ENCODE measurements at regions not wholly inside any gene's neighbourhood (a gene's known extent, or its start where the extent isn't known, plus 50 kb on each side); places are given as distances from the start of the nearest gene placed in this dataset.

DNA sequence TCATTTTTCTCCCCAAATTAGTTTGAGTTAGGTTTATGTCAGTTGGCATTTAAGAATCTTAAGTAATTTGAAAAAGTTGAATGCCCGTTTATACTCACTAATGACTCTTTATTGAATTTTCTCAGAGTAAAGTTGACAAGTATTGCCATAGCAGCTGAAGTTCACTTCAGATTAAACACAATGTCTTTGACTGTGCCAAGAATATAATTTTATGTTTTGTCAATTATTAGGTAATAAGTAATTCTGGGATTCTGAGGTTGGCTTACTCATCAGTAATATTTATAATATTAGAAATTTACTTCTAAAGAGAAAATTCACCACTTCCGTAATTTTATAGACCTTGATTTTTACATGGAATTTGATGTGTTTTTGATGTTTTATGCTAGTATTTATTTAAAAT lies 369.3 kb upstream of the TMPRSS15 start:
- H3K36me3 Mint-ChIP-seq (ENCODE audit: low read depth), result no peaks in the 10 kb centered on the region
- H3K27me3 Mint-ChIP-seq (ENCODE audit: insufficient read depth), result no peaks in the 10 kb centered on the region
- no peaks in the 10 kb centered on the region for H3K4me1 Mint-ChIP-seq (ENCODE audit: low read depth)
- H3K9me3 Mint-ChIP-seq, result peaks cover 18% of the 10 kb centered on the region
- H3K4me3 Mint-ChIP-seq, result no peak overlapping the region
- DNase-seq, result no peak
- no peak overlapping the region for H3K27ac Mint-ChIP-seq
- TF ChIP-seq, protein P1, sequence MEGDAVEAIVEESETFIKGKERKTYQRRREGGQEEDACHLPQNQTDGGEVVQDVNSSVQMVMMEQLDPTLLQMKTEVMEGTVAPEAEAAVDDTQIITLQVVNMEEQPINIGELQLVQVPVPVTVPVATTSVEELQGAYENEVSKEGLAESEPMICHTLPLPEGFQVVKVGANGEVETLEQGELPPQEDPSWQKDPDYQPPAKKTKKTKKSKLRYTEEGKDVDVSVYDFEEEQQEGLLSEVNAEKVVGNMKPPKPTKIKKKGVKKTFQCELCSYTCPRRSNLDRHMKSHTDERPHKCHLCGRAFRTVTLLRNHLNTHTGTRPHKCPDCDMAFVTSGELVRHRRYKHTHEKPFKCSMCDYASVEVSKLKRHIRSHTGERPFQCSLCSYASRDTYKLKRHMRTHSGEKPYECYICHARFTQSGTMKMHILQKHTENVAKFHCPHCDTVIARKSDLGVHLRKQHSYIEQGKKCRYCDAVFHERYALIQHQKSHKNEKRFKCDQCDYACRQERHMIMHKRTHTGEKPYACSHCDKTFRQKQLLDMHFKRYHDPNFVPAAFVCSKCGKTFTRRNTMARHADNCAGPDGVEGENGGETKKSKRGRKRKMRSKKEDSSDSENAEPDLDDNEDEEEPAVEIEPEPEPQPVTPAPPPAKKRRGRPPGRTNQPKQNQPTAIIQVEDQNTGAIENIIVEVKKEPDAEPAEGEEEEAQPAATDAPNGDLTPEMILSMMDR (IDR thresholded peaks at IDR 0.05), result no peak

DNA sequence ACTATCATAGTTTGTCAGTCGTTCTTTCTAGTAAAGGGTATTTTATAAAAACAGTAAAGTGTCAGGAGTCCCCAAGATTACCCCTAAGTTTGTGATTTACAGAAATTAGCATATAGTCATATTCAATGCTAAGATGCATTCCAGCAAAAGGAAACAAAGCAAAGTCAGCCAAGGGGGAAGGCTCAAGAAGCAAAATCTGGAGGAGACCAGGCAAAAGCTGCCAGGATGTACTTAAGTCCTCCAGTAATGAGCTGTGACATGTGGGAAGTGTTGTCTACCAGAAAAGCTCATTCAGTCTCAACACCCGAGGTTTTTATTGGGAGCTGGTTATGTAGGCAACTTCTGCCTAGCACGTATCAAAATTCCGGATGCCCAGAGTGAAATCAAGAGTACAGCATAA lies 373.4 kb upstream of the TMPRSS15 start:
- H3K9me3 Mint-ChIP-seq, result peaks cover 38% of the 10 kb centered on the region

DNA sequence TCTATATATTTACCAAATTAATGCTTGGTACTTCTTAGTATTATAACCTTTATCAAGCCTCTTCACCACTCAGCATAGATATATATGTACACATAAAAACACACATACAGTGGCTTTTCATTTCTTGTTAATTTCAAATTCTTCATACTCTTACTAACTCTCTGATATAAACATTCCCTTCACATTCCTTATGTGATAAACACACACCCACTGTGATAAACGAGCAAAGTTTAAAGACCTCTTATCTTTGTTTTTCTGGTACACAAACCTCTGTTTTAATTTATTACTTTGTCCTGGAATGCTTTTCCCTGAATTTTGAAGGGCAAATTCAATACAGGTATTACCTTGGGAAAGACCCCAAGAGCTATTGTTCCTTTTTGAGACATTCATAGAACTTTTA lies 379.1 kb upstream of the TMPRSS15 start:
- no peaks in the 10 kb centered on the region for H3K27me3 Mint-ChIP-seq (ENCODE audit: insufficient read depth)
- no peak overlapping the region for H3K27ac Mint-ChIP-seq
- TF ChIP-seq, protein P1 (IDR thresholded peaks at IDR 0.05), result no peak
- no peak overlapping the region for H3K4me3 Mint-ChIP-seq
- H3K36me3 Mint-ChIP-seq (ENCODE audit: low read depth), result no peaks in the 10 kb centered on the region
- no peak for DNase-seq
- peaks cover 42% of the 10 kb centered on the region for H3K9me3 Mint-ChIP-seq
- H3K4me1 Mint-ChIP-seq (ENCODE audit: low read depth), result no peaks in the 10 kb centered on the region

More for the DNA sequence above, 373.4 kb upstream of the TMPRSS15 start:
- Mint-ChIP-seq H3K27me3 (ENCODE audit: insufficient read depth) (no peaks in the 10 kb centered on the region), H3K36me3 (ENCODE audit: low read depth) (no peaks in the 10 kb centered on the region), H3K4me3 (no peak overlapping the region), H3K27ac (no peak overlapping the region), H3K4me1 (ENCODE audit: low read depth) (no peaks in the 10 kb centered on the region)
- TF ChIP-seq, protein P1 (IDR thresholded peaks at IDR 0.05), result no peak
- DNase-seq, result no peak

DNA sequence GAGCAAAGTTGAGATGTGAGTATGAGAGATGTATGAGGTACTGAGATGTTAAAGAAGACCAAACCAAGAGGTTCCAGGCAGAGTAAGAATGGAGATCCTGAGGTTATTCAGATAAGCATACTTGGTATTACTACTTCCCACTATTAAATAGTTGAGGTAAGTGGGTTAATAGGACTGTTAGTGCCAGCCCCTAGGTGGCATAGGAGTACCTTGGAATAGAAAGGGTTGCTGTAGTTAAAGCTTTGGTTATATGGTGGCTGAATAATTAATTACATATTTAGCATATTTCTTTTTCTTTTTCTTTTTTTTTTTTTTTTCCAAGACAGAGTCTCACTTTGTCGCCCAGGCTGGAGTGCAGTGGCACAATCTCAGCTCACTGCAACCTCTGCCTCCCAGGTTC lies 397.9 kb upstream of the TMPRSS15 start:
- Mint-ChIP-seq H3K4me1 (ENCODE audit: low read depth) (no peaks in the 10 kb centered on the region), H3K9me3 (peaks cover 66% of the 10 kb centered on the region), H3K27ac (no peak overlapping the region), H3K36me3 (ENCODE audit: low read depth) (no peaks in the 10 kb centered on the region), H3K27me3 (ENCODE audit: insufficient read depth) (no peaks in the 10 kb centered on the region), H3K4me3 (no peak overlapping the region)
- no peak for DNase-seq
- TF ChIP-seq, protein P1 (IDR thresholded peaks at IDR 0.05), result peak; percentile 37; the same call in 1 of the 2 replicates

DNA sequence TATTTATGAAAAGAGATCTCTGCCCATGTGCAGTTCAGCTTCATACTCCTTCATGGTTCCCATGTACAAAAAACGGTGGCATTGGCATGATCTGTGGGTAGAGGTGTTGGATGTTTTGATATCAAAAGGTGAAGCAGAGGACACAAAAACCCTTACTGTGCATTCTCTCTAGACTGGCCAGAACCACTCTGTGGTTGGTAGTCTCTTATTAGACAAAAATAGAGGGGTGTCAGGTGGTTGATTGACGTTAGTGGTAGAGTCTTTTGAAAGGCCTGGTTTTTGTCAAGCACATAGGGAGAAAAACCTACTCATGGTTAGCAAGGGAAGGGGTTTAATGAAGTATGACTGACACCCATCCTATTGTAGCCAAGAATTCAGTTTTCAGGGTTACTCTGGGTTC lies 400.0 kb upstream of the TMPRSS15 start:
- Mint-ChIP-seq H3K27me3 (ENCODE audit: insufficient read depth) (no peaks in the 10 kb centered on the region), H3K36me3 (ENCODE audit: low read depth) (no peaks in the 10 kb centered on the region), H3K9me3 (peaks cover 65% of the 10 kb centered on the region), H3K4me3 (no peak overlapping the region), H3K4me1 (ENCODE audit: low read depth) (no peaks in the 10 kb centered on the region), H3K27ac (no peak overlapping the region)
- TF ChIP-seq, protein P1 (IDR thresholded peaks at IDR 0.05), result no peak
- no peak for DNase-seq

DNA sequence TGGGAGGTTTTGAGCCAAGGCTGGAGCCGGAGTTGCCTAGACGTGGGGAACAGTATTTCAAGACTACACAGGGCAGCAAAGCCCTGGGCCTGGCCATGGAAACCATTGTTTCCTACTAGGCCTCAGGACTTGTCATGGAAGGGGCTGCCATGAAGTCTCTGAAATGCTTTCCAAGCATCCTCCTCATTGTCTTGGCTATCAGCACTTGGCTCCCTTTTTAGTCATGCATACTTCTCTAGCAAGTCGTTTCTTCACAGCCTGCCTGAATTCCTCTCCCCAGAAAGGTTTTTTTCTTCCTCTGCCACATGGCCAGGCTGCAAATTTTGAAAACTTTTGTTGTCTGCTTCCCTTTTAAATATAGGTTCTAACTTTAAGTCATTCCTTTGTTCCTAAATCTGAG lies 406.6 kb upstream of the TMPRSS15 start:
- Mint-ChIP-seq H3K27ac (no peak overlapping the region), H3K9me3 (peaks cover 46% of the 10 kb centered on the region), H3K4me1 (ENCODE audit: low read depth) (no peaks in the 10 kb centered on the region), H3K27me3 (ENCODE audit: insufficient read depth) (no peaks in the 10 kb centered on the region), H3K4me3 (no peak overlapping the region), H3K36me3 (ENCODE audit: low read depth) (no peaks in the 10 kb centered on the region)
- no peak for DNase-seq
- TF ChIP-seq, protein P1 (IDR thresholded peaks at IDR 0.05), result no peak

Measured in HFFc6 (cell line).